H9 (cell line): ENCODE measurements at regions not wholly inside any gene's neighbourhood (a gene's known extent, or its start where the extent isn't known, plus 50 kb on each side); places are given as distances from the start of the nearest gene placed in this dataset.

ENCODE experiments used
- DNase-seq: peaks from one replicate; pipeline ENCODE4 v3.0.0-alpha.2; 2017
- H2AFZ ChIP-seq: one replicate; pipeline ENCODE4 v1.6.1; 2013; ENCODE audit warnings: mild to moderate bottlenecking, low read length, control low read depth, moderate library complexity
- H2AK5ac ChIP-seq: 2 replicates; pipeline ENCODE4 v1.6.1; 2013; ENCODE audit warnings: low read length, control low read depth, mixed read lengths; ENCODE audit not compliant: insufficient read length
- H2BK120ac ChIP-seq: one replicate; pipeline ENCODE4 v1.6.1; 2013; ENCODE audit warnings: low read depth, mild to moderate bottlenecking, low read length, control low read depth, inconsistent platforms; ENCODE audit not compliant: poor library complexity, severe bottlenecking
- H2BK12ac ChIP-seq: 2 replicates; pipeline ENCODE4 v1.6.1; 2013; ENCODE audit warnings: low read length, control low read depth, mixed read lengths, low read depth; ENCODE audit not compliant: insufficient read length
- H2BK15ac ChIP-seq: 2 replicates; pipeline ENCODE4 v1.6.1; 2013; ENCODE audit warnings: low read depth, low read length, control low read depth
- H2BK20ac ChIP-seq: one replicate; pipeline ENCODE4 v1.6.1; 2013; ENCODE audit warnings: low read depth, mild to moderate bottlenecking, low read length, control low read depth, inconsistent platforms; ENCODE audit not compliant: poor library complexity, severe bottlenecking
- H2BK5ac ChIP-seq: 2 replicates; pipeline ENCODE4 v1.6.1; 2013; ENCODE audit warnings: low read length, control low read depth, mixed read lengths; ENCODE audit not compliant: insufficient read length
- H3K14ac ChIP-seq: 2 replicates; pipeline ENCODE4 v1.6.1; 2013; ENCODE audit warnings: low read length, control low read depth; ENCODE audit not compliant: insufficient read depth
- H3K18ac ChIP-seq: 2 replicates; pipeline ENCODE4 v1.6.1; 2013; ENCODE audit warnings: low read depth, mild to moderate bottlenecking, mixed read lengths, low read length, control low read depth; ENCODE audit not compliant: insufficient read length
- H3K23ac ChIP-seq: 2 replicates; pipeline ENCODE4 v1.6.1; 2013; ENCODE audit warnings: low read length, control low read depth, mixed read lengths, low read depth; ENCODE audit not compliant: insufficient read length
- H3K23me2 ChIP-seq: 2 replicates; pipeline ENCODE4 v1.6.1; 2013; ENCODE audit warnings: low read depth, mild to moderate bottlenecking, mixed read lengths, low read length, control low read depth; ENCODE audit not compliant: insufficient read length, poor library complexity, severe bottlenecking
- H3K27ac ChIP-seq: 2 replicates; pipeline ENCODE4 v1.5.1; 2013; ENCODE audit warnings: low read length, control low read depth, mixed read lengths, low read depth; ENCODE audit not compliant: insufficient read length
- H3K27me3 ChIP-seq: 2 replicates; pipeline ENCODE4 v1.6.1; 2013; ENCODE audit warnings: low read length, control low read depth, inconsistent platforms; ENCODE audit not compliant: insufficient read depth
- H3K4ac ChIP-seq: 2 replicates; pipeline ENCODE4 v1.6.1; 2013; ENCODE audit warnings: low read depth, mild to moderate bottlenecking, control low read depth, inconsistent platforms, low read length, moderate library complexity
- H3K4me1 ChIP-seq: 2 replicates; pipeline ENCODE4 v1.6.1; 2013; ENCODE audit warnings: low read length, control low read depth, inconsistent platforms; ENCODE audit not compliant: insufficient read depth
- H3K4me2 ChIP-seq: 2 replicates; pipeline ENCODE4 v1.6.1; 2013; ENCODE audit warnings: low read length, control low read depth, mixed read lengths; ENCODE audit not compliant: insufficient read length, insufficient read depth
- H3K56ac ChIP-seq: 2 replicates; pipeline ENCODE4 v1.6.1; 2013; ENCODE audit warnings: low read depth, mild to moderate bottlenecking, mixed read lengths, low read length, control low read depth; ENCODE audit not compliant: insufficient read length
- H3K79me1 ChIP-seq: 2 replicates; pipeline ENCODE4 v1.6.1; 2013; ENCODE audit warnings: low read depth, mild to moderate bottlenecking, moderate library complexity, low read length, control low read depth, inconsistent platforms; ENCODE audit not compliant: insufficient read depth, poor library complexity, severe bottlenecking
- H3K79me2 ChIP-seq: 2 replicates; pipeline ENCODE4 v1.6.1; 2013; ENCODE audit warnings: low read length, control low read depth, inconsistent platforms; ENCODE audit not compliant: insufficient read depth
- H3K9ac ChIP-seq: 2 replicates; pipeline ENCODE4 v1.6.1; 2013; ENCODE audit warnings: low read length, control low read depth, mixed read lengths; ENCODE audit not compliant: insufficient read length; ENCODE audit errors: extremely low read depth
- H3K9me3 ChIP-seq: one replicate; pipeline ENCODE4 v1.6.1; 2013; ENCODE audit warnings: low read depth, low read length, inconsistent platforms; ENCODE audit not compliant: control insufficient read depth
- H3T11ph ChIP-seq: one replicate; pipeline ENCODE4 v1.6.1; 2013; ENCODE audit warnings: mild to moderate bottlenecking, low read length, control low read depth, inconsistent platforms
- H4K20me1 ChIP-seq: one replicate; pipeline ENCODE4 v1.6.1; 2013; ENCODE audit not compliant: control insufficient read depth, insufficient read length, insufficient read depth
- H4K5ac ChIP-seq: 2 replicates; pipeline ENCODE4 v1.6.1; 2013; ENCODE audit warnings: low read depth, mild to moderate bottlenecking, mixed read lengths, low read length, control low read depth; ENCODE audit not compliant: insufficient read length
- H4K8ac ChIP-seq: replicated peaks from 2 replicates; pipeline ENCODE4 v1.6.1; 2013; ENCODE audit warnings: low read length, control low read depth, mixed read lengths, low read depth; ENCODE audit not compliant: insufficient read length
- H4K91ac ChIP-seq: 2 replicates; pipeline ENCODE4 v1.6.1; 2013; ENCODE audit warnings: low read depth, mild to moderate bottlenecking, moderate library complexity, mixed read lengths, low read length, control low read depth; ENCODE audit not compliant: insufficient read length
- H3K27ac Mint-ChIP-seq, 3 experiments: 2 replicates in 2 of 3; 3 replicates in 1 of 3; pipeline ENCODE4 v1.8.0; 2020 to 2021; ENCODE audit warnings: mixed read lengths in 3 of 3, mild to moderate bottlenecking in 1 of 3, moderate library complexity in 1 of 3
- H3K27me3 Mint-ChIP-seq: 2 replicates; pipeline ENCODE4 v1.8.0; 2021; ENCODE audit warnings: low read depth, mild to moderate bottlenecking, moderate library complexity, mixed read lengths
- H3K36me3 Mint-ChIP-seq, 3 experiments: 2 replicates in 2 of 3; 3 replicates in 1 of 3; pipeline ENCODE4 v1.8.0; 2020 to 2021; ENCODE audit warnings: low read depth in 3 of 3, mixed read lengths in 3 of 3; ENCODE audit not compliant: insufficient read depth in 1 of 3
- H3K4me1 Mint-ChIP-seq, 2 experiments: 2 replicates each; pipeline ENCODE4 v1.8.0; 2020; ENCODE audit warnings: mixed read lengths in 2 of 2
- H3K4me3 Mint-ChIP-seq, 2 experiments: 2 replicates in 1 of 2; 3 replicates in 1 of 2; pipeline ENCODE4 v1.8.0; 2020 to 2021; ENCODE audit warnings: mild to moderate bottlenecking in 2 of 2, mixed read lengths in 2 of 2, moderate library complexity in 1 of 2
- H3K9me3 Mint-ChIP-seq, 2 experiments: 2 replicates in 1 of 2; 3 replicates in 1 of 2; pipeline ENCODE4 v1.8.0; 2020; ENCODE audit warnings: mild to moderate bottlenecking in 2 of 2, mixed read lengths in 2 of 2, moderate library complexity in 1 of 2
- WGBS: extraction: QIAGEN DNeasy Blood & Tissue Kit; methylation state at CpG from one replicate; pipeline ENCODE4 v1.1.7; 2013; ENCODE audit warnings: missing lambda C conversion rate, low lambda C conversion rate, mixed read lengths; ENCODE audit not compliant: insufficient read length; ENCODE audit errors: extremely low coverage; 5-methylcytosine and 5-hydroxymethylcytosine counted together
- TF ChIP-seq, protein P1 (sequence below): fragments of 200-600 bp; sonication (generic); conservative IDR thresholded peaks from 3 replicates; pipeline ENCODE4 v1.8.0; 2021; ENCODE audit warnings: antibody characterized with exemption, mild to moderate bottlenecking

DNA sequence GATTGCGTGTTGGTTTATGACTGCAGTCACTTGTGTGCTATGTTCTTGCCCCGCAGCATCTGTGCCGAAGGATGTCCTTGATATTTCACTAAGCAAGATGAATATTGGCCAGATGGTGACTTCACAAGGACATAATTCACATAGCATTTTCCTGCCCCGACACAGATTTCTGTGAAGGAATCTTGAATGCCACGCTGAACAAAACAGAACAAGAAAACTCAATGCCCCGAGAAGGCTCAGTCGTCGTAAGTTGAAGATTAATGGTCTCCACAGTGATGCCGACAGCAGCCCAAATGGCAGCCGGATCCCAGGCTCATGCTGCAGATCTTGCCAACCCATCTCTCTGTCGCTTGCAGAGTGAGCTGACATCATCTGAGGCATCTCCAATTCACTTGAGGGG is 145.9 kb downstream of the CPEB2 start:
- H4K5ac ChIP-seq = no peak overlapping the region
- no peak overlapping the region for H3K27ac ChIP-seq
- no peak overlapping the region for H4K91ac ChIP-seq
- no peak overlapping the region for H2BK120ac ChIP-seq
- H2AK5ac ChIP-seq = no peak overlapping the region
- no peaks in the 10 kb centered on the region; the same call in 1 of the 2 replicates for H3K27me3 Mint-ChIP-seq
- no peak overlapping the region for H2BK15ac ChIP-seq
- H4K8ac ChIP-seq = no peak overlapping the region
- H3K9me3 ChIP-seq = no peaks in the 10 kb centered on the region
- no peaks in the 10 kb centered on the region for H3K27me3 ChIP-seq
- H3K14ac ChIP-seq = no peak overlapping the region
- no peak overlapping the region for H3T11ph ChIP-seq
- H3K36me3 Mint-ChIP-seq = no peaks in the 10 kb centered on the region
- H3K9me3 Mint-ChIP-seq = no peaks in the 10 kb centered on the region
- H3K56ac ChIP-seq = no peak overlapping the region
- no peak overlapping the region for H2BK5ac ChIP-seq
- H3K27ac Mint-ChIP-seq = no peak overlapping the region
- H2BK12ac ChIP-seq = no peak overlapping the region
- no peak overlapping the region for H3K18ac ChIP-seq
- TF ChIP-seq, protein P1, sequence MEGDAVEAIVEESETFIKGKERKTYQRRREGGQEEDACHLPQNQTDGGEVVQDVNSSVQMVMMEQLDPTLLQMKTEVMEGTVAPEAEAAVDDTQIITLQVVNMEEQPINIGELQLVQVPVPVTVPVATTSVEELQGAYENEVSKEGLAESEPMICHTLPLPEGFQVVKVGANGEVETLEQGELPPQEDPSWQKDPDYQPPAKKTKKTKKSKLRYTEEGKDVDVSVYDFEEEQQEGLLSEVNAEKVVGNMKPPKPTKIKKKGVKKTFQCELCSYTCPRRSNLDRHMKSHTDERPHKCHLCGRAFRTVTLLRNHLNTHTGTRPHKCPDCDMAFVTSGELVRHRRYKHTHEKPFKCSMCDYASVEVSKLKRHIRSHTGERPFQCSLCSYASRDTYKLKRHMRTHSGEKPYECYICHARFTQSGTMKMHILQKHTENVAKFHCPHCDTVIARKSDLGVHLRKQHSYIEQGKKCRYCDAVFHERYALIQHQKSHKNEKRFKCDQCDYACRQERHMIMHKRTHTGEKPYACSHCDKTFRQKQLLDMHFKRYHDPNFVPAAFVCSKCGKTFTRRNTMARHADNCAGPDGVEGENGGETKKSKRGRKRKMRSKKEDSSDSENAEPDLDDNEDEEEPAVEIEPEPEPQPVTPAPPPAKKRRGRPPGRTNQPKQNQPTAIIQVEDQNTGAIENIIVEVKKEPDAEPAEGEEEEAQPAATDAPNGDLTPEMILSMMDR = no peak
- no peak overlapping the region for H3K4me3 Mint-ChIP-seq
- WGBS = no CpG with 5 or more reads among the region's 11 CpGs
- H3K23me2 ChIP-seq = no peaks in the 10 kb centered on the region
- H3K79me1 ChIP-seq = no peaks in the 10 kb centered on the region
- DNase-seq = no peak
- H2BK20ac ChIP-seq = no peak overlapping the region
- H4K20me1 ChIP-seq = no peaks in the 10 kb centered on the region
- no peak overlapping the region for H3K4ac ChIP-seq
- no peak overlapping the region for H3K23ac ChIP-seq
- peaks cover 40 to 41% of the 10 kb centered on the region in 2 experiments for H3K4me1 Mint-ChIP-seq
- H3K79me2 ChIP-seq = no peaks in the 10 kb centered on the region
- no peak overlapping the region for H3K4me2 ChIP-seq
- no peak overlapping the region for H3K9ac ChIP-seq
- H3K4me1 ChIP-seq = peaks cover 7% of the 10 kb centered on the region; the same call in 1 of the 2 replicates
- H2AFZ ChIP-seq = no peak overlapping the region
